ENCODE measurements at regions not wholly inside any gene's neighbourhood (a gene's known extent, or its start where the extent isn't known, plus 50 kb on each side); places are given as distances from the start of the nearest gene placed in this dataset.

GRCh38 chr9:10674586-10674985, 61.8 kb upstream of the PTPRD start:
- no peak for DNase-seq (ENCODE audit: low read depth in 2 of 2)

- DNase-seq (ENCODE audit: low read depth in 2 of 2): no peak
Measured at GRCh38 chr9:10678010-10678409, 65.2 kb upstream of the PTPRD start.

GRCh38 chr9:10678790-10679189, 66.0 kb upstream of the PTPRD start:
- DNase-seq (ENCODE audit: low read depth in 2 of 2): no peak

GRCh38 chr9:10686943-10687342, 74.1 kb upstream of the PTPRD start:
- DNase-seq (ENCODE audit: low read depth in 2 of 2): no peak

- DNase-seq (ENCODE audit: low read depth in 2 of 2): no peak
Measured at GRCh38 chr9:10690546-10690945, 77.7 kb upstream of the PTPRD start.

GRCh38 chr9:10697044-10697443, 84.2 kb upstream of the PTPRD start:
- no peak for DNase-seq (ENCODE audit: low read depth in 2 of 2)

GRCh38 chr9:10700291-10700690, 87.5 kb upstream of the PTPRD start:
- no peak for DNase-seq (ENCODE audit: low read depth in 2 of 2)

- no peak for DNase-seq (ENCODE audit: low read depth in 2 of 2)
Measured at GRCh38 chr9:10700915-10701314, 88.1 kb upstream of the PTPRD start.

GRCh38 chr9:10701906-10702305, 89.1 kb upstream of the PTPRD start:
- DNase-seq (ENCODE audit: low read depth in 2 of 2): no peak

- no peak for DNase-seq (ENCODE audit: low read depth in 2 of 2)
Measured at GRCh38 chr9:10703139-10703538, 90.3 kb upstream of the PTPRD start.

- no peak for DNase-seq (ENCODE audit: low read depth in 2 of 2)
Measured at GRCh38 chr9:10704720-10705119, 91.9 kb upstream of the PTPRD start.

- DNase-seq (ENCODE audit: low read depth in 2 of 2): no peak
Measured at GRCh38 chr9:10705383-10705782, 92.6 kb upstream of the PTPRD start.

GRCh38 chr9:10706788-10707187, 94.0 kb upstream of the PTPRD start:
- DNase-seq (ENCODE audit: low read depth in 2 of 2): no peak

GRCh38 chr9:10721301-10721700, 108.5 kb upstream of the PTPRD start:
- DNase-seq (ENCODE audit: low read depth in 2 of 2): no peak

GRCh38 chr9:10729213-10729612, 116.4 kb upstream of the PTPRD start:
- DNase-seq (ENCODE audit: low read depth in 2 of 2): no peak

- no peak for DNase-seq (ENCODE audit: low read depth in 2 of 2)
Measured at GRCh38 chr9:10744669-10745068, 131.9 kb upstream of the PTPRD start.

- DNase-seq (ENCODE audit: low read depth in 2 of 2): no peak
Measured at GRCh38 chr9:10753474-10753873, 140.7 kb upstream of the PTPRD start.

GRCh38 chr9:10764481-10764880, 151.7 kb upstream of the PTPRD start:
- no peak for DNase-seq (ENCODE audit: low read depth in 2 of 2)

- DNase-seq (ENCODE audit: low read depth in 2 of 2): no peak
Measured at GRCh38 chr9:10773136-10773535, 160.3 kb upstream of the PTPRD start.

- DNase-seq (ENCODE audit: low read depth in 2 of 2): no peak
Measured at GRCh38 chr9:10774051-10774450, 161.2 kb upstream of the PTPRD start.

GRCh38 chr9:10785255-10785654, 172.5 kb upstream of the PTPRD start:
- DNase-seq (ENCODE audit: low read depth in 2 of 2): no peak

- no peak for DNase-seq (ENCODE audit: low read depth in 2 of 2)
Measured at GRCh38 chr9:10793306-10793705, 180.5 kb upstream of the PTPRD start.

GRCh38 chr9:10804486-10804885, 191.7 kb upstream of the PTPRD start:
- no peak for DNase-seq (ENCODE audit: low read depth in 2 of 2)

GRCh38 chr9:10806868-10807267, 194.1 kb upstream of the PTPRD start:
- DNase-seq (ENCODE audit: low read depth in 2 of 2): no peak

GRCh38 chr9:10818206-10818605, 205.4 kb upstream of the PTPRD start:
- no peak for DNase-seq (ENCODE audit: low read depth in 2 of 2)

All from lung microvascular endothelial cell (primary cell).